ENCODE measurements at regions not wholly inside any gene's neighbourhood (a gene's known extent, or its start where the extent isn't known, plus 50 kb on each side); places are given as distances from the start of the nearest gene placed in this dataset.

DNA sequence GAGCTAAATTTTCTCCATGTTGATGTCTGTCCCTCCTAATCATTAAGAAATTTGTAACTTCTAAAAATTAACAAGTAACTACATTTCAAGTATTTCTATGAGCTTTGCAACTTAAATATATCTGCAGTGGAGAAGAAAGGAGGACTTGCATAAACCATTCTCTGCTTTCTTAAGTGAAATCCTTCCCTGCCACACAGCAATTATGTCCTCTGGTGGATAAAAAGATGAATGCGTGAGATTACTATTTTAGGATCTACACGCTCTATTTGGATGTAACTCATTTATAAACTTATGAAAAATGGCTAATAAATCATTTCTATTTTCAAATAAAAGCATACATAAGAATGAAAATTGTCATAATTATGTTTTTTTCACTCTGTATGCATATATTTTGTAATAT is 338.0 kb upstream of the PTCHD4 start:
- H3K9me3 ChIP-seq = no peaks in the 10 kb centered on the region
- in situ Hi-C loops (cut with MboI; ENCODE audit: low sequenced_read_pairs) = no loop called here
- no peaks in the 10 kb centered on the region for H3K27me3 ChIP-seq (ENCODE audit: low read depth)
- H3K36me3 ChIP-seq (replicated peaks) = no peaks in the 10 kb centered on the region
- no peak for DNase-seq (ENCODE audit: low spot score in 2 of 2)
- H3K4me1 ChIP-seq = no peaks in the 10 kb centered on the region
- no peak overlapping the region for H3K4me3 ChIP-seq

DNA sequence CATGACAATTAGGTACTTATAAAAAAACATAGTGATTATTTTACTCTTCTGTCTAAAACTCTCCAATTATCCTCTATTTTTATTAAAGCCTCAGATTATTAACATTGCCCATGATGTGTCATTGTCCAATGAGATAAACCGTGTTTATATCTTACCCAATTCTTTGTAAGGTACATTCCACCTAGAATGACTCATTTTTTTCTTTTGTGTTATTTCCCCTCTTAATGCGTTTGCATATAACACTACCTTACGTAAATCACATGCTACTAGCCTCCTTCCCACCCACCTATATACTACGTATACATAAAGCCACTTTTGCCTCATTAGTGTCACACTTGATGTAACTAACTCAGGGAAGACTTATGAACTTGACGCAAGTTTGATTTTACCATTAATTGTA is 336.3 kb upstream of the PTCHD4 start:
- H3K9me3 ChIP-seq = no peaks in the 10 kb centered on the region
- H3K27me3 ChIP-seq (ENCODE audit: low read depth) = no peaks in the 10 kb centered on the region
- no peaks in the 10 kb centered on the region for H3K4me1 ChIP-seq
- no peaks in the 10 kb centered on the region for H3K36me3 ChIP-seq (replicated peaks)
- DNase-seq (ENCODE audit: low spot score in 2 of 2) = no peak
- in situ Hi-C loops (cut with MboI; ENCODE audit: low sequenced_read_pairs) = no loop called here
- H3K4me3 ChIP-seq = no peak overlapping the region

GRCh38 chr6:48429610-48430009 is 318.6 kb upstream of the PTCHD4 start:
- no peak for DNase-seq (ENCODE audit: low spot score in 2 of 2)
- no peaks in the 10 kb centered on the region for H3K4me1 ChIP-seq
- H3K9me3 ChIP-seq = no peaks in the 10 kb centered on the region
- no peaks in the 10 kb centered on the region; the same call in 1 of the 2 replicates for H3K27me3 ChIP-seq (ENCODE audit: low read depth)
- no peaks in the 10 kb centered on the region for H3K36me3 ChIP-seq (replicated peaks)
- in situ Hi-C loops (cut with MboI; ENCODE audit: low sequenced_read_pairs) = no loop called here
- H3K4me3 ChIP-seq = no peak overlapping the region

GRCh38 chr6:48429021-48429420 is 318.0 kb upstream of the PTCHD4 start:
- H3K36me3 ChIP-seq (replicated peaks) = no peaks in the 10 kb centered on the region
- H3K4me3 ChIP-seq = no peak overlapping the region
- no peaks in the 10 kb centered on the region for H3K9me3 ChIP-seq
- no peak for DNase-seq (ENCODE audit: low spot score in 2 of 2)
- in situ Hi-C loops (cut with MboI; ENCODE audit: low sequenced_read_pairs) = no loop called here
- no peaks in the 10 kb centered on the region; the same call in 1 of the 2 replicates for H3K27me3 ChIP-seq (ENCODE audit: low read depth)
- no peaks in the 10 kb centered on the region for H3K4me1 ChIP-seq

GRCh38 chr6:48426636-48427035 is 315.6 kb upstream of the PTCHD4 start:
- in situ Hi-C loops (cut with MboI; ENCODE audit: low sequenced_read_pairs) = no loop called here
- H3K9me3 ChIP-seq = no peaks in the 10 kb centered on the region
- no peaks in the 10 kb centered on the region for H3K36me3 ChIP-seq (replicated peaks)
- H3K4me1 ChIP-seq = no peaks in the 10 kb centered on the region
- H3K27me3 ChIP-seq (ENCODE audit: low read depth) = no peaks in the 10 kb centered on the region; the same call in 1 of the 2 replicates
- DNase-seq (ENCODE audit: low spot score in 2 of 2) = no peak
- no peak overlapping the region for H3K4me3 ChIP-seq

- H3K4me3 ChIP-seq = no peak overlapping the region
- no peak for DNase-seq (ENCODE audit: low spot score in 2 of 2)
- in situ Hi-C loops (cut with MboI; ENCODE audit: low sequenced_read_pairs) = no loop called here
- no peaks in the 10 kb centered on the region for H3K4me1 ChIP-seq
- H3K9me3 ChIP-seq = no peaks in the 10 kb centered on the region
- H3K27me3 ChIP-seq (ENCODE audit: low read depth) = no peaks in the 10 kb centered on the region; the same call in 1 of the 2 replicates
- H3K36me3 ChIP-seq (replicated peaks) = no peaks in the 10 kb centered on the region
These were observed 312.8 kb upstream of the PTCHD4 start for GRCh38 chr6:48423640-48424365.

DNA sequence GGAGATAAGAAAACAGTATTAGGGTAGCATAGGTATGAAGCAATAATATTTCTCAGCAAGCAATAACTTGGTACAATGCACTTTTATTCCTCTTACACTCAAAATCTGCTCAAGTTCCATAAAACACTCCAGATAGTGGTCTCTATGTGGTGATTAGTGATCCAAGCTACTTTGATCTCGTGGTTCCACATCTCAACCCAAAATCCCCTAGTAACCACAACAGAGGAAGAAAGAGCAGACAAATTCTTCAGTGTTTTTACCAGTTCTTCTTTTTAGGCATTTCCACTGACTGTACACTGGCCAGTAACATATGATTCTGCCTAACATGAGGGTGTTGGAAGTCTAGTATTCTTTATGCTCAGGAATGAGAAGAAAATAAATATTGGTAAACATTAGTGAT is 309.0 kb upstream of the PTCHD4 start:
- Histone ChIP-seq H3K36me3 (replicated peaks) (no peaks in the 10 kb centered on the region), H3K27me3 (ENCODE audit: low read depth) (no peaks in the 10 kb centered on the region), H3K4me1 (peaks cover 3% of the 10 kb centered on the region; the same call in 1 of the 2 replicates), H3K4me3 (no peak overlapping the region), H3K9me3 (no peaks in the 10 kb centered on the region)
- in situ Hi-C loops (cut with MboI; ENCODE audit: low sequenced_read_pairs) = no loop called here
- DNase-seq (ENCODE audit: low spot score in 2 of 2) = no peak

- in situ Hi-C loops (cut with MboI; ENCODE audit: low sequenced_read_pairs) = no loop called here
- Histone ChIP-seq H3K36me3 (replicated peaks) (no peaks in the 10 kb centered on the region), H3K4me1 (peaks cover 3% of the 10 kb centered on the region; the same call in 1 of the 2 replicates), H3K9me3 (no peaks in the 10 kb centered on the region), H3K27me3 (ENCODE audit: low read depth) (no peaks in the 10 kb centered on the region), H3K4me3 (no peak overlapping the region)
- no peak for DNase-seq (ENCODE audit: low spot score in 2 of 2)
These were observed 306.9 kb upstream of the PTCHD4 start for GRCh38 chr6:48417927-48418326.

DNA sequence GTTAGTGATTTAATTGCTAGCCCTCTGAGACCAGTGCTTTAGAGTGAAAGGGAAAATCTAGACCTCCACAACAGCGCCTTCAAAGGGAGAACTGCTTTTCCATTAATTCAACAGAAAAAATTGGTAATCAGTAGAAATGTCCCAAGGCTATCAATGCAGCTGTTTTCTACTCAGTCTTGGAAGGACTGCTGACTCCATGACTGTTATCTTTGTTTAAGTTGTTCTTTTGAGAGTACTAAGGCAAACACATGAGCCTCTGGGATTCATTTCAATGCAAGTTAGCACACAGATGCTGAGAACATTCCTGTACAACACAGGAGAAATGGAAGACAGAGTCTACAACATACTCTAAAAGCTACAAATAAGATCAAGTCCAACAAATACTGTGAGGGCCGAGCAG is 301.7 kb upstream of the PTCHD4 start:
- Histone ChIP-seq H3K4me1 (no peaks in the 10 kb centered on the region), H3K27me3 (ENCODE audit: low read depth) (no peaks in the 10 kb centered on the region), H3K4me3 (no peak overlapping the region), H3K9me3 (no peaks in the 10 kb centered on the region), H3K36me3 (replicated peaks) (no peaks in the 10 kb centered on the region)
- in situ Hi-C loops (cut with MboI; ENCODE audit: low sequenced_read_pairs) = no loop called here
- no peak for DNase-seq (ENCODE audit: low spot score in 2 of 2)

DNA sequence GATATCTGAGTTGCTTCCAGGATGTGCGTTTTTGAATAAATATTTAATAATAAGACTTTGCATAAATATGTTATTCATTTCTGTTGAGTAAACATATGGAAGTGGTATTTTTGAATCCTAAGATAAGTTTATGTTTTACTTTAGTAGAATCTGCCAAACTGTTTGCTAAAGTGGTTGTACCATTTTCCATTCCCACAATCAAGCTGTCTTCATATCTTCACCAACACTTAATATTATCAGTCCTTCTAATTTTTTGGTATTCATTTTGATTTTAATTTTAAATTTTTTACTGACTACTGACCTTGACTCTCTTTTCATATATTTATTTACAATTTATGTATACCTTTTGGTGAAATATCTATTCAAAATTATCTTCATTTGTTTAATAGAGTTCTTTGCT is 293.9 kb upstream of the PTCHD4 start:
- Histone ChIP-seq H3K9me3 (no peaks in the 10 kb centered on the region), H3K36me3 (replicated peaks) (no peaks in the 10 kb centered on the region), H3K4me1 (no peaks in the 10 kb centered on the region), H3K4me3 (no peak overlapping the region), H3K27me3 (ENCODE audit: low read depth) (no peaks in the 10 kb centered on the region)
- no peak for DNase-seq (ENCODE audit: low spot score in 2 of 2)
- in situ Hi-C loops (cut with MboI; ENCODE audit: low sequenced_read_pairs) = no loop called here

GRCh38 chr6:48403587-48403986 is 292.6 kb upstream of the PTCHD4 start:
- Histone ChIP-seq H3K4me3 (no peak overlapping the region), H3K36me3 (replicated peaks) (no peaks in the 10 kb centered on the region), H3K9me3 (no peaks in the 10 kb centered on the region), H3K27me3 (ENCODE audit: low read depth) (no peaks in the 10 kb centered on the region), H3K4me1 (no peaks in the 10 kb centered on the region)
- in situ Hi-C loops (cut with MboI; ENCODE audit: low sequenced_read_pairs) = no loop called here
- DNase-seq (ENCODE audit: low spot score in 2 of 2) = no peak

DNA sequence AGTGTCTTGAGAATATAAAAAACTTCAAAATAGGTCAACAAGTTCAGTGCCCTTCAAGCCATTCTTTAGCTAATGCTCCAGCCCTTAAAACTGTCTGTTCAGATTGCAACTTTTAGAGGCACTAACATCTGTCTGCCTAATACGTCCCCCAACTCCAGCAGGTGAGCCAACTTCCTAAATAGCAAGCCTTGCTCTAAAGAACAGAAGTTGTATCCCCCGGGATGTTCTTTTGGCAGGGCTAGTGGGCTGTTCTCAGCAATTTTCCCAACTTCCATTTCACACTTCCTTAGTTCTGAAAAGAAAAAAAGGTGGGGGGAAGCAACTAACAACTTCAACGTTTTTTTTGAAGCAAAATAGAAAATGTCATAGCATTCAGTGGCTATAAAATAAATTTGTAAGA is 290.0 kb upstream of the PTCHD4 start:
- no peaks in the 10 kb centered on the region for H3K27me3 ChIP-seq (ENCODE audit: low read depth)
- H3K9me3 ChIP-seq = no peaks in the 10 kb centered on the region
- H3K4me1 ChIP-seq = no peaks in the 10 kb centered on the region
- H3K4me3 ChIP-seq = no peak overlapping the region
- DNase-seq (ENCODE audit: low spot score in 2 of 2) = no peak
- no peaks in the 10 kb centered on the region for H3K36me3 ChIP-seq (replicated peaks)
- in situ Hi-C loops (cut with MboI; ENCODE audit: low sequenced_read_pairs) = no loop called here

- Histone ChIP-seq H3K27me3 (ENCODE audit: low read depth) (no peaks in the 10 kb centered on the region), H3K4me3 (no peak overlapping the region), H3K36me3 (replicated peaks) (no peaks in the 10 kb centered on the region), H3K9me3 (no peaks in the 10 kb centered on the region), H3K4me1 (no peaks in the 10 kb centered on the region)
- in situ Hi-C loops (cut with MboI; ENCODE audit: low sequenced_read_pairs) = no loop called here
- no peak for DNase-seq (ENCODE audit: low spot score in 2 of 2)
These were observed 286.9 kb upstream of the PTCHD4 start for GRCh38 chr6:48397887-48398286.

- Histone ChIP-seq H3K27me3 (ENCODE audit: low read depth) (no peaks in the 10 kb centered on the region), H3K4me3 (no peak overlapping the region), H3K36me3 (replicated peaks) (no peaks in the 10 kb centered on the region), H3K9me3 (no peaks in the 10 kb centered on the region), H3K4me1 (no peaks in the 10 kb centered on the region)
- in situ Hi-C loops (cut with MboI; ENCODE audit: low sequenced_read_pairs) = no loop called here
- no peak for DNase-seq (ENCODE audit: low spot score in 2 of 2)
These were observed 278.4 kb upstream of the PTCHD4 start for GRCh38 chr6:48389146-48390043.
